Smooth muscle cell (in vitro differentiated cells): ENCODE measurements at regions not wholly inside any gene's neighbourhood (a gene's known extent, or its start where the extent isn't known, plus 50 kb on each side); places are given as distances from the start of the nearest gene placed in this dataset.

Experiments used
- DNase-seq: peaks from one replicate; lab custom pipeline; 2025; ENCODE audit not compliant: unreplicated experiment; lab: John Stamatoyannopoulos, UW
- H2AFZ ChIP-seq: fragments of 200-600 bp; sonication (generic); 2 replicates; pipeline ENCODE4 v1.6.0; 2016; ENCODE audit warnings: antibody characterized with exemption, low read depth, mild to moderate bottlenecking
- H3F3A ChIP-seq: fragments of 200-600 bp; sonication (generic); 2 replicates; pipeline ENCODE4 v1.6.0; 2017; ENCODE audit warnings: antibody characterized with exemption, low read depth
- H3K27ac ChIP-seq: fragments of 200-600 bp; sonication (generic); 2 replicates; pipeline ENCODE4 v1.5.1; 2016; ENCODE audit warnings: low read depth, mild to moderate bottlenecking
- H3K27me3 ChIP-seq: fragments of 200-600 bp; sonication (generic); 2 replicates; pipeline ENCODE4 v1.6.1; 2016; ENCODE audit warnings: low read depth, mild to moderate bottlenecking
- H3K36me3 ChIP-seq: fragments of 200-600 bp; sonication (generic); 2 replicates; pipeline ENCODE4 v1.5.1; 2016; ENCODE audit warnings: low read depth
- H3K4me1 ChIP-seq: fragments of 200-600 bp; sonication (generic); 2 replicates; pipeline ENCODE4 v1.5.1; 2016; ENCODE audit warnings: low read depth
- H3K4me2 ChIP-seq: fragments of 200-600 bp; sonication (generic); 2 replicates; pipeline ENCODE4 v1.6.0; 2016; ENCODE audit warnings: mild to moderate bottlenecking
- H3K4me3 ChIP-seq: fragments of 200-600 bp; sonication (generic); 2 replicates; pipeline ENCODE4 v1.5.1; 2016; ENCODE audit warnings: mild to moderate bottlenecking
- H3K79me2 ChIP-seq: fragments of 200-600 bp; sonication (generic); 2 replicates; pipeline ENCODE4 v1.6.0; 2016; ENCODE audit warnings: low read depth, mild to moderate bottlenecking
- H3K9ac ChIP-seq: fragments of 200-600 bp; sonication (generic); 2 replicates; pipeline ENCODE4 v1.6.0; 2016; ENCODE audit warnings: low read depth
- H3K9me3 ChIP-seq: fragments of 200-600 bp; sonication (generic); replicated peaks from 2 replicates; pipeline ENCODE4 v1.5.1; 2016; ENCODE audit warnings: low read depth
- H4K20me1 ChIP-seq: fragments of 200-600 bp; sonication (generic); 2 replicates; pipeline ENCODE4 v1.6.0; 2016; ENCODE audit warnings: low read depth
- WGBS: methylation state at CpG from one replicate; pipeline ENCODE4 v1.1.7; 2016; ENCODE audit warnings: low lambda C conversion rate; 5-methylcytosine and 5-hydroxymethylcytosine counted together
- TF ChIP-seq, protein P1 (sequence below): fragments of 200-600 bp; sonication (generic); IDR thresholded peaks from 2 replicates; pipeline ENCODE4 v1.5.1; 2017; ENCODE audit warnings: borderline replicate concordance, mild to moderate bottlenecking, antibody characterized with exemption; ENCODE audit not compliant: insufficient read depth, poor library complexity, severe bottlenecking

DNA sequence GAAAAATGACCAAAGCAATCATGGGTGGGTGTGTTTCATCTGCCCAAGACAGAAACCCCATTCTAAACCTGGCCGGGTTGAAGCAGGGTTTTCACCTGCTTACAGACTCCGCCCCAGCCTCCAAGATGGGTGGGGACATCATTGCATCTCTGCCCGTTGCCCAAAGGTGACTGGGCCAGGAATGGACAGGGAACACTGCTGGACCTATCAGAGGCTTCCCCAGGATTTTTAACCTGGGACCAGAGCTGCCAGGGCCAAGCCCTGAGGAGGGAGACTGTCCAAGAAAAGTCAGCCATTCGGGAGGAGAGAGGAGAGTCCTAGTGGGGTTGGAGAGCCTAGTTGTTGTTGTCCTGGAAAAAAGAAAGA, 109.7 kb upstream of the ALDH1A3 start:
- Histone ChIP-seq H3K27ac (no peak overlapping the region), H3F3A (no peaks in the 10 kb centered on the region), H4K20me1 (no peaks in the 10 kb centered on the region), H3K79me2 (no peaks in the 10 kb centered on the region), H2AFZ (no peak overlapping the region), H3K4me3 (no peak overlapping the region), H3K9ac (no peak overlapping the region), H3K36me3 (no peaks in the 10 kb centered on the region), H3K4me1 (peaks cover 11% of the 10 kb centered on the region), H3K4me2 (no peak overlapping the region), H3K9me3 (no peaks in the 10 kb centered on the region), H3K27me3 (no peaks in the 10 kb centered on the region)
- TF ChIP-seq, protein P1, sequence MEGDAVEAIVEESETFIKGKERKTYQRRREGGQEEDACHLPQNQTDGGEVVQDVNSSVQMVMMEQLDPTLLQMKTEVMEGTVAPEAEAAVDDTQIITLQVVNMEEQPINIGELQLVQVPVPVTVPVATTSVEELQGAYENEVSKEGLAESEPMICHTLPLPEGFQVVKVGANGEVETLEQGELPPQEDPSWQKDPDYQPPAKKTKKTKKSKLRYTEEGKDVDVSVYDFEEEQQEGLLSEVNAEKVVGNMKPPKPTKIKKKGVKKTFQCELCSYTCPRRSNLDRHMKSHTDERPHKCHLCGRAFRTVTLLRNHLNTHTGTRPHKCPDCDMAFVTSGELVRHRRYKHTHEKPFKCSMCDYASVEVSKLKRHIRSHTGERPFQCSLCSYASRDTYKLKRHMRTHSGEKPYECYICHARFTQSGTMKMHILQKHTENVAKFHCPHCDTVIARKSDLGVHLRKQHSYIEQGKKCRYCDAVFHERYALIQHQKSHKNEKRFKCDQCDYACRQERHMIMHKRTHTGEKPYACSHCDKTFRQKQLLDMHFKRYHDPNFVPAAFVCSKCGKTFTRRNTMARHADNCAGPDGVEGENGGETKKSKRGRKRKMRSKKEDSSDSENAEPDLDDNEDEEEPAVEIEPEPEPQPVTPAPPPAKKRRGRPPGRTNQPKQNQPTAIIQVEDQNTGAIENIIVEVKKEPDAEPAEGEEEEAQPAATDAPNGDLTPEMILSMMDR, result no peak
- 88% methylated on average over 4 of the region's 4 CpGs for WGBS
- DNase-seq, result no peak

DNA sequence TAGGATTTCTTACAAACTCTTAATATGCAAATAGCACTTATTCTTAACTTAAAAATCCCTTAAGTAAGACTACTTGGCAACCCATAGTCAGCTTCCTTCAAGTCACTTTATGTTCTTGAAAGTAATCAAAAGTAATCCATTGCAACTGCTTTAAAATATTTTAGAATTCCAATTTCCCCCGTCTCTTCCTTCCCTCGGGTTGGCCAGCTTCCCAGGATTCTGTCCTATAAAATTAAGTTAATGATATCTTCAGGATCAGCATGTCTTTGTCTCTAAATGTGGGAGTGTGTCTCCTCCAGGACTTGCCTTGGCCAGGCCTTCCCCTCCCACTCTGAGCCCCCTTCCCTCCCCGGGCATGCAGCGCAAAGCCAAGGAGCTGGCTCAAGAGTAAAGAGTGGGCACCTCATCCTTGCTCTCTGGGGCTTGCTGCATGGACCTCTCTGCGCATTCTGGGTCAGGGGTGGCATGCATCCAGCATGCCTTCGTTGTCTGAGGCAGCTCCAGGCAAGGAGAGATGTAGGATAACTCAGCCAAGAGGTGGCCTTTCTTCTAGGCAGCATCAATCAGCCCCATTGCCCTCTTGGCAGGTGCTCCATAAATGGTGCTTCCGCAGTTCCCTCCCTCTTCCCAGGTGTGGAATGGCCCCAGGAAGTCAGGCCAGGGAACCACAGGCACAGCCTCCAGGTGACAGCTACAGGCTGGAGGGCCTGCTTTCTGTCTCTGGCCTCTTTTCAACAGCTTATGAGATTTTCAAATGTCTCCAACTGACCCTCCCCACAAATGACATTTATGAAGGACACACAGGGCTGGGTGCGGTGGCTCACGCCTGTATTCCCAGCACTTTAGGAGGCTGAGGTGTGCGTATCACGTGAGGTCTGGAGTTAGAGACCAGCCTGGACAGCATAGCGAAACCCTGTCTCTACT, 108.7 kb upstream of the ALDH1A3 start:
- H4K20me1 ChIP-seq, result no peaks in the 10 kb centered on the region

DNA sequence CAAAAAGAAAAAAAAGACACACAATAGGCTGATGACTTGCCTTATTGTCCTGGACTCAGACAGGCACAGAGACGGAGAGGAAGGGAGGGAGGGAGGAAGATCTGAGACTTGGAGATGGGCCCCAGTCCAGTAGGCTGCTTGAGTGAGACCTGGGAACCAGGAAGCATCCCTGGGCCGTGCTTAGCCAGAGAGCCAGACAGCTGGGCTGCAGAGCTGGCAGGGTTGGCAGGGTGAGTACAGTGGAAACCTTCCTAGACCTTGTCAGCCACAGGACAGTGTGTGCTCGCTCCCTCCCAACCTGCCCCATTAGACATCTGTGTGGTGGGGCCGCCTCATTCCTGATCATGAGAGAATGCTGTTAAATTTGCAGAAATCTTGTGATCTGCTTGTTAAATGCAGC, 107.9 kb upstream of the ALDH1A3 start:
- 88% methylated on average over 4 of the region's 4 CpGs for WGBS
- H2AFZ ChIP-seq, result no peak overlapping the region
- H3K27ac ChIP-seq, result no peak overlapping the region

More for the DNA sequence above, 108.7 kb upstream of the ALDH1A3 start:
- no peak overlapping the region for H3K27ac ChIP-seq
- H3K79me2 ChIP-seq, result no peaks in the 10 kb centered on the region
- TF ChIP-seq, protein P1, result no peak
- H3K9me3 ChIP-seq, result no peaks in the 10 kb centered on the region
- H3K9ac ChIP-seq, result no peak overlapping the region
- 91% methylated on average over 12 of the region's 12 CpGs for WGBS
- H3F3A ChIP-seq, result no peaks in the 10 kb centered on the region
- no peak overlapping the region for H2AFZ ChIP-seq
- no peaks in the 10 kb centered on the region for H3K27me3 ChIP-seq
- no peak overlapping the region for H3K4me3 ChIP-seq
- H3K4me2 ChIP-seq, result no peak overlapping the region
- H3K4me1 ChIP-seq, result peaks cover 11% of the 10 kb centered on the region
- no peaks in the 10 kb centered on the region for H3K36me3 ChIP-seq
- DNase-seq, result no peak

More for the DNA sequence above, 107.9 kb upstream of the ALDH1A3 start:
- no peaks in the 10 kb centered on the region for H3K79me2 ChIP-seq
- no peaks in the 10 kb centered on the region for H3K36me3 ChIP-seq
- H3K4me1 ChIP-seq, result peaks cover 11% of the 10 kb centered on the region
- H3K4me3 ChIP-seq, result no peak overlapping the region
- no peaks in the 10 kb centered on the region for H3K27me3 ChIP-seq
- H4K20me1 ChIP-seq, result no peaks in the 10 kb centered on the region
- H3K9me3 ChIP-seq, result no peaks in the 10 kb centered on the region
- H3K9ac ChIP-seq, result no peak overlapping the region
- DNase-seq, result no peak
- no peaks in the 10 kb centered on the region for H3F3A ChIP-seq
- H3K4me2 ChIP-seq, result no peak overlapping the region
- TF ChIP-seq, protein P1, result no peak
